PC-3 (cell line): ENCODE measurements at regions not wholly inside any gene's neighbourhood (a gene's known extent, or its start where the extent isn't known, plus 50 kb on each side); places are given as distances from the start of the nearest gene placed in this dataset.
A peak's percentile ranks its signal among the peaks of the same experiment; 100 is the strongest.

Experiments used
- ATAC-seq: fragments of 200-7000 bp; cut with Tn5 transposase; 2 replicates; pipeline ENCODE4 v1.9.1; 2020; ENCODE audit warnings: mild to moderate bottlenecking, moderate library complexity
- BruUV-seq: library from RNA; stranded (reverse); fragments of 400-500 nt; replicated peaks from 2 replicates; lab custom pipeline; 2021; lab: Mats Ljungman, UMichigan
- CTCF ChIA-PET: fragments of 300-600 bp; sonication (Branson Sonifier 250); formaldehyde crosslinking; loops from one replicate; lab custom pipeline; 2022; ENCODE audit warnings: antibody characterized with exemption; lab: Charles Lee
- POLR2A ChIA-PET: fragments of 300-600 bp; sonication (Branson Sonifier 250); formaldehyde crosslinking; loops from one replicate; lab custom pipeline; 2022; ENCODE audit warnings: antibody characterized with exemption; ENCODE audit not compliant: unreplicated experiment; lab: Charles Lee
- DNase-seq: peaks from one replicate; pipeline ENCODE4 v3.0.0-alpha.2; 2015
- H2AFZ ChIP-seq: fragments of 300-600 bp; sonication (generic); 2 replicates; pipeline ENCODE4 v1.6.0; 2016; ENCODE audit warnings: antibody characterized with exemption, low read length
- H3F3A ChIP-seq: fragments of 300-600 bp; sonication (generic); one replicate; pipeline ENCODE4 v1.6.0; 2017; ENCODE audit warnings: antibody characterized with exemption, low read length, control low read depth, mild to moderate bottlenecking; ENCODE audit not compliant: unreplicated experiment
- H3K27ac ChIP-seq: fragments of 300-600 bp; sonication (generic); 2 replicates; pipeline ENCODE4 v1.5.1; 2016; ENCODE audit warnings: mild to moderate bottlenecking, low read length
- H3K27me3 ChIP-seq: fragments of 300-600 bp; sonication (generic); 2 replicates; pipeline ENCODE4 v1.6.1; 2016; ENCODE audit warnings: low read length, mixed read lengths
- H3K36me3 ChIP-seq: fragments of 300-600 bp; sonication (generic); 2 replicates; pipeline ENCODE4 v1.6.1; 2016; ENCODE audit warnings: low read depth, mixed run types, low read length, mixed read lengths
- H3K4me1 ChIP-seq: fragments of 300-600 bp; sonication (generic); 2 replicates; pipeline ENCODE4 v1.5.1; 2016; ENCODE audit warnings: low read length; ENCODE audit not compliant: insufficient read depth
- H3K4me2 ChIP-seq: fragments of 300-600 bp; sonication (generic); 2 replicates; pipeline ENCODE4 v1.6.0; 2016; ENCODE audit warnings: low read length
- H3K4me3 ChIP-seq: fragments of 300-600 bp; sonication (generic); 2 replicates; pipeline ENCODE4 v1.5.1; 2016; ENCODE audit warnings: mild to moderate bottlenecking, low read length, mixed read lengths
- H3K79me2 ChIP-seq: fragments of 300-600 bp; sonication (generic); 2 replicates; pipeline ENCODE4 v1.6.1; 2017; ENCODE audit warnings: low read length, mixed read lengths
- H3K9ac ChIP-seq: fragments of 300-600 bp; sonication (generic); 2 replicates; pipeline ENCODE4 v1.6.0; 2016; ENCODE audit warnings: mild to moderate bottlenecking, low read length
- H3K9me2 ChIP-seq: fragments of 300-600 bp; sonication (generic); replicated peaks from 2 replicates; pipeline ENCODE4 v1.6.1; 2016; ENCODE audit warnings: mixed run types, low read length, mixed read lengths
- H3K9me3 ChIP-seq: fragments of 300-600 bp; sonication (generic); 2 replicates; pipeline ENCODE4 v1.6.1; 2016; ENCODE audit warnings: low read length, mixed read lengths
- H4K20me1 ChIP-seq: fragments of 300-600 bp; sonication (generic); 2 replicates; pipeline ENCODE4 v1.6.1; 2016; ENCODE audit warnings: low read length, mixed read lengths
- CTCF ChIP-seq: fragments of 300-600 bp; sonication (generic); conservative IDR thresholded peaks from 2 replicates; pipeline ENCODE4 v1.5.1; 2017; ENCODE audit warnings: antibody characterized with exemption, low read depth, mild to moderate bottlenecking, low read length
- EZH2 ChIP-seq: fragments of 300-600 bp; sonication (generic); IDR thresholded peaks from one replicate; pipeline ENCODE4 v1.6.1; 2017; ENCODE audit warnings: antibody characterized with exemption, mild to moderate bottlenecking, low read length; ENCODE audit not compliant: unreplicated experiment
- EZH2phosphoT487 ChIP-seq: fragments of 300-600 bp; sonication (generic); IDR thresholded peaks from 2 replicates; pipeline ENCODE4 v1.6.1; 2018; ENCODE audit warnings: mild to moderate bottlenecking, antibody characterized with exemption, low read length, borderline replicate concordance
- intact Hi-C: fragments of 100-400 bp; cut with micrococcal nuclease; formaldehyde crosslinking; loops from 2 replicates; pipeline ENCODE4 v1.9.0; 2023

- Histone ChIP-seq H3K9me3 (no peaks in the 10 kb centered on the region), H3K36me3 (no peaks in the 10 kb centered on the region), H3F3A (no peaks in the 10 kb centered on the region), H3K4me3 (no peak overlapping the region), H2AFZ (no peak overlapping the region), H3K9me2 (no peaks in the 10 kb centered on the region), H3K9ac (no peak overlapping the region), H3K79me2 (no peaks in the 10 kb centered on the region), H4K20me1 (no peaks in the 10 kb centered on the region), H3K27ac (no peak overlapping the region), H3K4me2 (no peak overlapping the region), H3K4me1 (peaks cover 17% of the 10 kb centered on the region), H3K27me3 (no peaks in the 10 kb centered on the region)
- no peak for TF ChIP-seq CTCF
- TF ChIP-seq EZH2: no peak
- TF ChIP-seq EZH2phosphoT487: no peak
- no TSS peak for BruUV-seq
- ATAC-seq: no peak
- DNase-seq: no peak
- intact Hi-C loops: loop anchor here (2.0 kb wide), 1 partner anchor 23 kb away; no protein-coding TSS in a partner anchor
- POLR2A ChIA-PET: no interaction called here
- CTCF ChIA-PET: no interaction called here
These were observed 64.4 kb upstream of the PRICKLE2 start for GRCh38 chr3:64289622-64290021.

DNA sequence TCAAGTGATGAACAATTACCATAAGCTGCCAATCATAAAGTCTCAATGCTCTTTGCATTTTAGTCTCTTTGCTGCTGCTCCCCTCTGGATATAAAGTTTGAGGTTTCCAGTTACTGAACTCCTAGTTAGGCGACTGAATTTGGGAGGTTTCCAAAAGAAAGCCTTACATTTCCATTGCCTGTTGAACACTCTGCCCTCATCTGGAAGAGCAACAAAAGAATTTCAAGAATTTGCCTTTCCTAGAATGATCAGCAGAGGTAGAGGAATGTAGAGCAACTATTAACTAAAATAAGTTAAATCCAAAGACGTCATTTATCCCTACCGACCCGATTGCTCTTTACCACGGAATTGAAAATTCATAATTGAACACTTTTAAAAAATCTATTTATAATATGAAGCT, 53.4 kb upstream of the PRICKLE2 start:
- H3K9me3 ChIP-seq: no peaks in the 10 kb centered on the region
- no peaks in the 10 kb centered on the region for H4K20me1 ChIP-seq
- H3K4me1 ChIP-seq: no peaks in the 10 kb centered on the region
- BruUV-seq: no TSS peak
- ATAC-seq: no peak
- CTCF ChIA-PET: interaction anchor here (0.5 kb wide), 1 partner anchor 121 kb away, joined by 5 read pairs; no protein-coding TSS in a partner anchor
- H3K9ac ChIP-seq: no peak overlapping the region
- no peaks in the 10 kb centered on the region for H3K27me3 ChIP-seq
- no peak overlapping the region for H2AFZ ChIP-seq
- no peaks in the 10 kb centered on the region for H3K9me2 ChIP-seq
- H3K4me2 ChIP-seq: no peak overlapping the region
- no peaks in the 10 kb centered on the region for H3K79me2 ChIP-seq
- intact Hi-C loops: no loop called here
- H3K4me3 ChIP-seq: no peak overlapping the region
- no peaks in the 10 kb centered on the region for H3F3A ChIP-seq
- peak; percentile 2 for DNase-seq
- H3K27ac ChIP-seq: no peak overlapping the region
- POLR2A ChIA-PET: no interaction called here
- no peaks in the 10 kb centered on the region for H3K36me3 ChIP-seq
- TF ChIP-seq EZH2: no peak
- TF ChIP-seq CTCF: no peak
- no peak for TF ChIP-seq EZH2phosphoT487

GRCh38 chr3:64276131-64276530, 50.9 kb upstream of the PRICKLE2 start:
- Histone ChIP-seq H4K20me1 (no peaks in the 10 kb centered on the region), H3K9ac (no peak overlapping the region), H3K4me3 (no peak overlapping the region), H2AFZ (no peak overlapping the region), H3K9me2 (no peaks in the 10 kb centered on the region), H3K79me2 (no peaks in the 10 kb centered on the region), H3K27ac (no peak overlapping the region), H3K36me3 (no peaks in the 10 kb centered on the region), H3K27me3 (no peaks in the 10 kb centered on the region), H3K9me3 (no peaks in the 10 kb centered on the region), H3F3A (no peaks in the 10 kb centered on the region), H3K4me1 (no peaks in the 10 kb centered on the region), H3K4me2 (no peak overlapping the region)
- TF ChIP-seq CTCF (no peak), EZH2 (no peak), EZH2phosphoT487 (no peak)
- BruUV-seq: no TSS peak
- POLR2A ChIA-PET: no interaction called here
- intact Hi-C loops: no loop called here
- no peak for DNase-seq
- CTCF ChIA-PET: no interaction called here
- no peak for ATAC-seq
